ENCODE measurements at regions not wholly inside any gene's neighbourhood (a gene's known extent, or its start where the extent isn't known, plus 50 kb on each side); places are given as distances from the start of the nearest gene placed in this dataset.

- DNase-seq (ENCODE audit: low read depth): no peak
- H3K4me3 ChIP-seq (ENCODE audit: control insufficient read depth, low read depth, low read length): no peak overlapping the region
- no peak for TF ChIP-seq CTCF (conservative IDR thresholded peaks at IDR 0.05; ENCODE audit: control insufficient read depth, insufficient read depth, low read depth, low read length)
These were observed 404.4 kb upstream of the SOX11 start for GRCh38 chr2:5287558-5288334.

- DNase-seq (ENCODE audit: low read depth): no peak
- no peak overlapping the region for H3K4me3 ChIP-seq (ENCODE audit: control insufficient read depth, low read depth, low read length)
- no peak for TF ChIP-seq CTCF (conservative IDR thresholded peaks at IDR 0.05; ENCODE audit: control insufficient read depth, insufficient read depth, low read depth, low read length)
These were observed 401.2 kb upstream of the SOX11 start for GRCh38 chr2:5290900-5291546.

GRCh38 chr2:5304640-5305039, 387.5 kb upstream of the SOX11 start:
- no peak for TF ChIP-seq CTCF (conservative IDR thresholded peaks at IDR 0.05; ENCODE audit: control insufficient read depth, insufficient read depth, low read depth, low read length)
- no peak for DNase-seq (ENCODE audit: low read depth)
- H3K4me3 ChIP-seq (ENCODE audit: control insufficient read depth, low read depth, low read length): no peak overlapping the region

GRCh38 chr2:5315041-5315440, 377.1 kb upstream of the SOX11 start:
- DNase-seq (ENCODE audit: low read depth): no peak
- TF ChIP-seq CTCF (conservative IDR thresholded peaks at IDR 0.05; ENCODE audit: control insufficient read depth, insufficient read depth, low read depth, low read length): no peak
- no peak overlapping the region for H3K4me3 ChIP-seq (ENCODE audit: control insufficient read depth, low read depth, low read length)

- H3K4me3 ChIP-seq (ENCODE audit: control insufficient read depth, low read depth, low read length): no peak overlapping the region
- TF ChIP-seq CTCF (conservative IDR thresholded peaks at IDR 0.05; ENCODE audit: control insufficient read depth, insufficient read depth, low read depth, low read length): no peak
These were observed 376.7 kb upstream of the SOX11 start for GRCh38 chr2:5315512-5315911.

GRCh38 chr2:5316001-5316490, 376.1 kb upstream of the SOX11 start:
- no peak for DNase-seq (ENCODE audit: low read depth)
- H3K4me3 ChIP-seq (ENCODE audit: control insufficient read depth, low read depth, low read length): no peak overlapping the region
- TF ChIP-seq CTCF (conservative IDR thresholded peaks at IDR 0.05; ENCODE audit: control insufficient read depth, insufficient read depth, low read depth, low read length): no peak

More at GRCh38 chr2:5315512-5315911, 376.7 kb upstream of the SOX11 start:
- no peak for DNase-seq (ENCODE audit: low read depth)
